NT2/D1 (cell line): ENCODE measurements at regions not wholly inside any gene's neighbourhood (a gene's known extent, or its start where the extent isn't known, plus 50 kb on each side); places are given as distances from the start of the nearest gene placed in this dataset.

Experiments used
- YY1 ChIP-seq: IDR thresholded peaks from 2 replicates; pipeline ENCODE4 v1.6.1; 2011; ENCODE audit not compliant: insufficient read length, insufficient read depth
- ZNF274 ChIP-seq: IDR thresholded peaks from 2 replicates; pipeline ENCODE4 v1.6.1; 2011; ENCODE audit warnings: mild to moderate bottlenecking, low read depth, low read length

DNA sequence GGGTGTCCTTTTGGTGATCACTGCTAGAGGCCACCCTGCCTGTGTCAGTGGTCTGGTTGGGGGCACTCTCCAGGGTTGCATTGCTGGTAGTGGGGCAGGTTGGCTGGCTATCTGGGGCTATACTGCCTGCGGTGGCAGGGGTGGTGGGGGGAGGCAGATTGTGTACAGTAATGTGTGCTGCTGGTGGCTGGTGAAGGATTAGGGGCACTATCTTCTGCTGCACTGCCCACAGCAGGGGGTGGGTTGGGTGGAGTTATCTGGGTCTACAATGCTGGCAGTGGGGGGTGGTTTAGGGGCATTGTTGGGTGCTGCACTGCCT lies 204.0 kb upstream of the WSB1 start:
- TF ChIP-seq YY1: no peak
- no peak for TF ChIP-seq ZNF274
